ENCODE measurements at regions not wholly inside any gene's neighbourhood (a gene's known extent, or its start where the extent isn't known, plus 50 kb on each side); places are given as distances from the start of the nearest gene placed in this dataset.

GRCh38 chr13:60745343-60745742 is 348.3 kb downstream of the TDRD3 start:
- Histone ChIP-seq H3K27me3 (no peaks in the 10 kb centered on the region), H3K9me3 (no peaks in the 10 kb centered on the region), H3K36me3 (no peaks in the 10 kb centered on the region), H3K27ac (no peak overlapping the region), H3K4me1 (no peaks in the 10 kb centered on the region), H3K4me3 (no peak overlapping the region)
- DNase-seq, result no peak
- TF ChIP-seq CTCF (IDR thresholded peaks at IDR 0.05), result no peak
- TF ChIP-seq POLR2A (IDR thresholded peaks at IDR 0.05), result no peak

GRCh38 chr13:60733933-60734332 is 336.9 kb downstream of the TDRD3 start:
- no peaks in the 10 kb centered on the region for H3K9me3 ChIP-seq
- H3K4me3 ChIP-seq, result no peak overlapping the region
- H3K4me1 ChIP-seq, result no peaks in the 10 kb centered on the region
- no peak overlapping the region for H3K27ac ChIP-seq
- no peak for TF ChIP-seq POLR2A (IDR thresholded peaks at IDR 0.05)
- TF ChIP-seq CTCF (IDR thresholded peaks at IDR 0.05), result no peak
- H3K27me3 ChIP-seq, result no peaks in the 10 kb centered on the region
- DNase-seq, result no peak
- H3K36me3 ChIP-seq, result no peaks in the 10 kb centered on the region

- DNase-seq, result no peak
- no peak overlapping the region for H3K4me3 ChIP-seq
- no peaks in the 10 kb centered on the region for H3K27me3 ChIP-seq
- H3K9me3 ChIP-seq, result no peaks in the 10 kb centered on the region
- TF ChIP-seq CTCF (IDR thresholded peaks at IDR 0.05) (no peak), POLR2A (IDR thresholded peaks at IDR 0.05) (no peak)
- no peak overlapping the region for H3K27ac ChIP-seq
- no peaks in the 10 kb centered on the region for H3K36me3 ChIP-seq
- no peaks in the 10 kb centered on the region for H3K4me1 ChIP-seq
Observed at GRCh38 chr13:60727140-60727539, 330.1 kb downstream of the TDRD3 start.

GRCh38 chr13:60721063-60721462 is 324.0 kb downstream of the TDRD3 start:
- H3K4me1 ChIP-seq, result no peaks in the 10 kb centered on the region
- no peaks in the 10 kb centered on the region for H3K9me3 ChIP-seq
- no peaks in the 10 kb centered on the region for H3K27me3 ChIP-seq
- no peak for TF ChIP-seq POLR2A (IDR thresholded peaks at IDR 0.05)
- no peak for TF ChIP-seq CTCF (IDR thresholded peaks at IDR 0.05)
- DNase-seq, result no peak
- H3K36me3 ChIP-seq, result no peaks in the 10 kb centered on the region
- H3K27ac ChIP-seq, result no peak overlapping the region
- no peak overlapping the region for H3K4me3 ChIP-seq

- TF ChIP-seq CTCF (IDR thresholded peaks at IDR 0.05) (no peak), POLR2A (IDR thresholded peaks at IDR 0.05) (no peak)
- H3K27ac ChIP-seq, result no peak overlapping the region
- no peaks in the 10 kb centered on the region for H3K4me1 ChIP-seq
- H3K9me3 ChIP-seq, result no peaks in the 10 kb centered on the region
- DNase-seq, result no peak
- H3K27me3 ChIP-seq, result no peaks in the 10 kb centered on the region
- no peak overlapping the region for H3K4me3 ChIP-seq
- H3K36me3 ChIP-seq, result no peaks in the 10 kb centered on the region
Observed at GRCh38 chr13:60720590-60720989, 323.6 kb downstream of the TDRD3 start.

- Histone ChIP-seq H3K4me1 (no peaks in the 10 kb centered on the region), H3K27ac (no peak overlapping the region), H3K9me3 (no peaks in the 10 kb centered on the region), H3K4me3 (no peak overlapping the region), H3K36me3 (no peaks in the 10 kb centered on the region), H3K27me3 (no peaks in the 10 kb centered on the region)
- no peak for DNase-seq
- TF ChIP-seq POLR2A (IDR thresholded peaks at IDR 0.05) (no peak), CTCF (IDR thresholded peaks at IDR 0.05) (no peak)
Observed at GRCh38 chr13:60716313-60716712, 319.3 kb downstream of the TDRD3 start.

All from Peyer's patch (tissue), 4 donors.